HG03432 (cell line): ENCODE measurements at regions not wholly inside any gene's neighbourhood (a gene's known extent, or its start where the extent isn't known, plus 50 kb on each side); places are given as distances from the start of the nearest gene placed in this dataset.
A peak's percentile ranks its signal among the peaks of the same experiment; 100 is the strongest.
"Not testable (repeated sequence)": the region's sequence is repeated elsewhere in the genome, so short reads cannot be mapped to it uniquely, and the experiment has no call there.

Experiments
- ATAC-seq: cut with Tn5 transposase; IDR thresholded peaks from one replicate; pipeline ENCODE4 v1.9.1; 2021; ENCODE audit warnings: mild to moderate bottlenecking, moderate library complexity; ENCODE audit not compliant: unreplicated experiment

DNA sequence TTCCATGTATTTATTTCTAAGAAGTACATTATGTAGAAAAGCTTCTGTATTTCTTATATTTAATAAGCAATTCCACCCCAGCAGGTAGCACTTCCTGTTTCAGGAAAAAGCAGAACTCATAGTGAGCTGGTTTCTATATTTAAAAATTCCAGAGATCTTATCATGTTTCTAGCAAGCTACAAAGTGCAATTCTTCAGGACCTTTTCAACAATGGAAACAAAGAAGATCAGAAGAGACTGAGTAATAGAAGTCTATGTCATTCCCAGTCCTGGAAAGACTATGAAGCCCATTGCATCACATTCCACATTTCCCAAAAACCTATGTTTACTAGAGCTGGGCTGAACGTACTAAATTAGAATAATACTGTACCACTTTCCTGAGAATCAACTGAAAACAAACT, 302.6 kb upstream of the NRSN1 start:
- no peak for ATAC-seq

DNA sequence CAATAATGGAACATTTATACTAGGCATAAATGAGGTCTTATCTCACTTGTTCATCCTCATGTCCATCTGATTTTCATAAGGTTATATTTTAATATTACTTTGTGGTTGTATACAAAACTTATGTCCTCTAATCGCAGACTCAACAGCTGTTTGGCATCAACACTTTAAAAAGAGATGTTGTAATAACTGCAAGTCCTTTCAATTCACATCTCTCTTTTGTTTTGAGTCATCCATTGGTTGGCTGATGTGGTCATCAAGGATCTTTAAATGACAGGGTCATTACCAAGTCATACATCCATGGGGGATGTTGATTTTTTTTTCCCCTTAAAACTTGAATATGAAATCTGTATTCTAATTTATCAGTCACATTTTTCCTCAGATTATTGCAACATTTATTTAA, 299.4 kb upstream of the NRSN1 start:
- peak; percentile 61 for ATAC-seq

DNA sequence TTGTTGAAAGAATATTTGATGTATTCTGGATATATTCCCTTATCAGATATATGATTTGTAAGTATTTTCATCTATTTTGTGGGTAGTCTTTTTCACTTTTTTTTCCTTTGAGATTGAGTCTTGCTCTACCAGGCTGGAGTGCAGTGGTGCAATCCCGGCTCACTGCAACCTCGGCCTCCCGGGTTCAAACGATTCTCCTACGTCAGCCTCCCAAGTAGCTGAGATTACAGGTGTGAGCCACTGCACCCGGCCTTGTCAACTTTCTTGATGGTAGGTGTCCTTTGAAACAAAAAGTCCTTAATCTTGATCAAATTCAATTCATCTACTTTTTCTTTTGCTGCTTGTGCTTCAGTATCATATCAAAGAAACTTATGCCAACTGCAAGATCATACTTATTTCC, 297.2 kb upstream of the NRSN1 start:
- ATAC-seq = no peak

DNA sequence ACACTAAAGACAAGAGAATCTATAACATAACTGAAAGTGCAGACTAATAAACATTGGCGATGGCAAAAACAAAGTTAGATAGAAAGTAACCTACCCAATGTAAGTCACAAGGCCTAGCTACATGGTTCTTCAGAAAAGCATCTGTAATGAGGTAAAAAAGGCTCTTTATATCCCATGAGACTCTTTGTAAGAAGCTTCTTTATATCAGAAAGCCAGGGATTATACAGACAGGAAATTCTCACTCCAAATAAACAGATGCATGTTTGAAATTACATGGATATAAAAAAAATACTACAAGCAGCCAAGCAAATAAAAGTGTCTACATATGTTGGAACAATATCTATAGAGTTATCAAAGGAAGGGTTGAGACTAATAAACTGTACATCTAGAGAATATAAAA, 284.9 kb upstream of the NRSN1 start:
- ATAC-seq = no peak

DNA sequence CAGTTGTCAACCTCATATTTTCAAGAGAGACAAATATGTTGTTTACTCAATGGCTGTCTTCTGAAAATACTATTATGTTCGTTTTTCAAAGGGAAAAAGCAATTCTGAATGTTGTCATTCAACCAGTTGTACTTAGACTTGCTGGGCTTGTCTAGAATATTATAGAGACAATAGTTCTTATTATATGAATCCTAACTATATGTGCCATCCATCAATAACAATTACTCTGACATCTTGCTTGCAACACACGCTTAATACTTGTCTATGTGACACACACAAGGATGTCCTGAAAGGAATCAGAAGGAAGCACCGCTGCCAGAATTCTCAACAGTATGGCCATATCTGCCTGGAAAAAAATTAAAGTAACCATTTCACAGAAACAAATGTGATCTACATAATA, 283.3 kb upstream of the NRSN1 start:
- no peak for ATAC-seq

DNA sequence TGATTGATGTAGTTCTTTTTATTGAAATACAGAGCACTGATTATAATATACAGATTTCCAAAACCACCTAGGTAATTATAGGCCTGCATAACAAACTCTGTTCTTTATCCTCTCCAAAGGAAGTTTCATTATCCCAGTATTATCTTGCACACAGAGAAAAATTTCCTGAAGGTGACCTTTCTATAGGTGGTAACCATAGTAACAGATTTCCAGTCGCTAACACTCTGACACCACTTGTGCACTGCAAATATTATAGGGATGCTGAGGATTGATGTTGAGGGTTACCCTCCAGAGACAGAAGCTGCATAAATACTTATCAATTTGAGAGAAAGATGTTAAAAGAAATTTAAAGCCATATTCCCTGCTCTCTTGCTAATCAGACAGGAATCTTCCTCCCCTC, 274.5 kb upstream of the NRSN1 start:
- ATAC-seq = no peak

DNA sequence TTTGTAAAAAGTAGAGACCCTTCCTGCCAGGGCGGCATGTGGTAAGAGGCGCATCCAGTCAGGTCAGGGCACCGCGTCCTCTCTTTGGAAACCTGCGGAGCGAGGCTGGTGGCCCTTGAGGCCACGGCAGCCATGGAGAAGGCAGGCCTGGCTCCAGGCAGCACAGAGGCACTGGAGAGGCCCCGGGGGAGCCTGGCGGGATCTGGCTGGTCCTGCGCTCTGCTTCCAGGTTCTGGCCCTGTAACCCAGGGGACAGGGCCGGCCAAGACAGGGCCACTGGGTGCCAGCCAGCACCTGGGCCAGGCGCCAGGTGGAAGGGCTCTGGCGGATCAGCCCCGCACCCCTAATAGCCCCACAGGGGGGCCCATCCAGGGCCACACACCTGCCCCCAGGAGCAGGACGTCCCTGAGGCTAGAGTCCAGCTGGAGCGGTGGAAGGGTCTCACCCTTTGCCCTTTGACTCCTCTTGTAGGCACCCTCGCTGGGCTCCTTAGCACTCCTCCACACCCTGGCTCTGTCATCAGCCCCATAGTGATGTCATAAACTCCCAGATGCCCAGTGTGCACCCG, 272.4 kb upstream of the NRSN1 start:
- ATAC-seq = not testable (repeated sequence)

DNA sequence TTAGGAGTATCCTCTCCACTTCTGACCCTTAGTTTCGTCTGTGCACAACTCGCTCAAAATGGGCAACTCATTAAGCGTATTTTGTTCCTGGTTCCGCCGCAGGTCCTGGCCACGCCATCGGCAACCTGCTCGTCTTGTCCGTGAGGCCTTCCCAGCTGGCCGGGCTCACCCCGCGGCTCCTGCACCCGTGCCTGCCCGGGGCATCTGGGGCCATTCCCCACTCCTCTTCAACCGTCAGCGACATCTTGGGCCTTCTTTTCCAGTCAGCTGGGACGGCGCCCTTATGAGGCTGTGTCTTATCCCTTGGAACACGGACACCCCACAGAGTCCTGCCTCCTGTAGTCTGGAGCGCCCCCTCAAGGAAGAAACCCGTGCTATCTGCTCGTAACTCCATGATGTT, 271.9 kb upstream of the NRSN1 start:
- ATAC-seq = not testable (repeated sequence)

DNA sequence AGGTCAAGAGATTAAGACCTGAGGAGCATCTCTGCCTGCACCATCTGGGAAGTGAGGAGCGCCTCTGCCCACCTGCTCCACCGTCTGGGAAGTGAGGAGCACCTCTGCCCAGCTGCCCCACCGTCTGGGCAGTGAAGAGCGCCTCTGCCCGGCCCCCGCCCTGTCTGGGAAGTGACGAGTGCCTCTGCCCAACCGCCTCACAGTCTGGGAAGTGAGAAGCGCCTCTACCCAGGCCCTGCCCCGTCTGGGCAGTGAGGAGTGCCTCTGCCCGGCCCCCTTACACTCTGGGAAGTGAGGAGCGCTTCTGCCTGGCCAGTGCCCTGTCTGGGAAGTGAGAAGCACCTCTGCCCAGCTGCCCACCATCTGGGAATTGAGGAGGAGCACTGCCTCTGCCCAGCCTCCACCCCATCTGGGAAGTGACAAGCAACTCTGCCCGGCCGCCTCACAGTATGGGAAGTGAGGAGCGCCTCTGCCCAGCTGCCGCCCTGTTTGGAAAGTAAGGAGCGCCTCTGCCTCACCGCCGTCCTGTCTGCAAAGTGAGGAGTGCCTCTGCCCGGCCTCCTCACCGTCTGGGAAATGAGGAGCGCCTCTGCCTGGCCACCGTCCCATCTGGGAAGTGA, 270.4 kb upstream of the NRSN1 start:
- no peak for ATAC-seq

DNA sequence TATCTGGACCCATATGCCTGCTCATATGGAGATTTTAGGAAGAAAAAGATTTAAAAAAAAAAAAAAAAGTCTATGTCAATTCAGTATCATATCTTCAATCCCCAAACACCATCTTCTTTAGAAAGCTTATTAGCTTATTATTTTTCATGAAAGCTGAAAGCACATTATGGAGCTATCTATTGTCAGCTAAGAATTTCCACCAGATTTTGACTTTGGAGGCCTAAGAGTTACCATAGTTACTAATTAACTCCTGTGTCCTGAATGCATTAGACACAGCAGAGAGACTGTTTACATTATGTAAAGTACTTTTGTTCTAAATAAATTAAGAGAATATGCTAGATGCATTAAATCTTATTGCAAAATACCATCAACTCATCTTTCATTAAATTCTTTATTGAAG, 255.5 kb upstream of the NRSN1 start:
- no peak for ATAC-seq

DNA sequence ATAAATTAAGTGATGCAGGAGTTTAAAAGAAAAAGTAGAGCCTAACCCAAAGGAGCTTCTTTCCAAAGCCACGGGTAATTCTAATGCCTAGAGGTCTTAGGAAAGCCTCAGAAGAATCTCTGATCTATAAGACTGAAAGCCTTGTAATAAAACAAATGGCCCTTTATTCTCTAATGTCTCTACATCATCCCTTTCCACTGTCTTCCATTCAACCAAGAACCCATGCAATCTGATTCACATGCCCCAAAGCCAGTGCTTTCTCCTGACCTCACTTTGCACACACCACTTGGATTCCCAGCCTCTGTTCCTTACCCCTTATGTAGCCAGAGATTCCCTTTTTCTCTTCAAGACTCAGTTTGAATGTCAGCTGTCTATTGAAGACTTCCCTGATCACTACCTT, 252.9 kb upstream of the NRSN1 start:
- ATAC-seq = no peak

DNA sequence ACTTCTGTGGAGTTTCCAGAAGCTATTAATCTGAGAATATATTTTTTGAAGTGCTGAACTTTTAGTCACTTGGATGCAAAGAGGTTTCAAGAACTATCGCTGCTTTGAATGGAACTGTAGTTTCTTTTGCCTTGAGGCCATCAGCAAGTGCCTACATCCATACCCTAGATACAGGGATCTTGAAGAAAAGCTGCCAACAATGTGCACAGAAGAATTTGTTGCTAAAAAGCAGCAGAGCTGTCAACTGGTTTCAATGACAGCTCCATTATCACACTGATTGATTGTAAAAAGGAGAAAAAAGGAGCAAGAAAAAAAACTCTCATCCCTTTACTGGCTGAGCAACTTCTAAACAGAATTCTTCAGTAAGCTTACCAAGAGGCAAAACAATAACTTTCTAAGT, 251.0 kb upstream of the NRSN1 start:
- no peak for ATAC-seq

DNA sequence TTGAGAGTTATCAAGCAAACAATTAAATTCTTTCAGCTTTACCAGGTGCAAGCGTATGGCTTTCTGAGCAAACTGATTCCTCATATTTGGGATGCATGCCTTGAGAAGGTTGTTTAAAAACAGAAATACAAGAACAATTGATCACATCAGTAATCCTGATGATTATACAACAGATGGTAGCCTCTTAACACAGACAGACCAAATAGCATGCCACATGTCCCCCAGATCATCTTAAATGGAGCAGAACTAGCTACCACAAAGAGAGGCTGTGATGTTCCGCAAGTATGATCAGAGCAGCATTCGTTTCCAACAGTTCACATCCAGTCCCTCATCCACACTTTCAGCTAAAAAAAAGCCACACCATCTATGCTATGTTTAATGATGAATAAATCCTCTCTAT, 246.2 kb upstream of the NRSN1 start:
- ATAC-seq = no peak

DNA sequence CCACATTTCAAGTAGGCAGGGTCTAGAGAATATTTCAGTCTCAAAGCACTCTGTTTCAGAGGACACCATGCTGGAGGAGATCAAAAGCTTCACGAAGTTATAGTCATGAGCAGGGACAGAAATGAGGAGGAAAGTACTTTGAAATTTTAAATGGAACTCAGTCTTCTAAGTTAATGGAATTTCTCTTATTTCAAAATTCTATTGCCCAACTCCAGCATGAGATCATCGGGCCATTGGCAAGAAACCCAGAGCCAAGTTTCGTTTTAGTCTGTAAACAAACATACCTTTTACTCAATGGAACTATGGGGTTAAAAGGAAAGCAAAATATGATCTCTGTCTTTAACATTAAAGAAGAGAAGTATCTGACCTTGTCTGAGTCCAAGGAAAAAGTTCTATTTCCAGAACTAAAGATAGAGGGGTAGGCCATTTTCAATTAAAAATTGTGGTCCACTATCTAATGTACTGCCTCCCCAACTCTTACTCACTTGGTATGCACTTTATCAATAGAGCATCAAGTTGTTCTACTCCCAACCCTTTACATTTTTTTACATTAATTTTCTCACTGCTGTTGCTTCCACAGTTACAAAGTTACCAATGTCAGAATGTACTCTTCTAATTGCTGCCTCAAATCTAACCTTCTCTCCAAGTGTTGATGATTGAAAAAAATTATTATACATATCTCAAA, 235.3 kb upstream of the NRSN1 start:
- ATAC-seq = no peak

DNA sequence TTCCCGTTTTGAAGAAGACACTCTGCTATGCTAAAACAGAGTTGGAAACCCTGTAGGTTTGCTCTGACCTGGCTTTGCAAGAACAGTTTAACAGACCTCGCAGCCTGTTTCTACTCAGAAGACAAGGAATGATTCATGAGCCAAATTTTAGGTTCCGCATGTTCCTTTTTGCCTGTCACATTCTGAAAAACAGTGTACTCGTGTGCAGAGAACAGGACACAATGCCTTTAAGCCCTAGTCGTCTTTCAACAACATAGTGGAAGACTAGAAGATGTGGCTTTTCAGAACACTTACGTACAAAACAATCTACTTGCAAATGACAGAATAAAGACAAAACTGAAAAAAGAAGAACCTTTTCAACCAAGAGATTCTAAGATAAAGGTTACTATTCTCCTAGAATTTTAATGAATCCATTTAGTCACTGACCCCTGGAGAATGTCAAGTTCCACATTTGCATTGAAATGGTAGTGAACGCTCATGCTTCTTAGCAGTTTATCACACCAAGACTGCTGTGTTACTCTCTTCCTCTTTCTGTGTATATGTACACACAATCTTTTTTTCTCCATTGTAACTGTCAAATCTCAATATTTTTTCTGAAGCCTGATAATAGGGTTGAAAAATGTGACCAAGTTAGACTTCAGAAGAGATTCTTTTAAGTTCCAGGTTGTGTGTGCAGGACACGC, 220.7 kb upstream of the NRSN1 start:
- no peak for ATAC-seq

DNA sequence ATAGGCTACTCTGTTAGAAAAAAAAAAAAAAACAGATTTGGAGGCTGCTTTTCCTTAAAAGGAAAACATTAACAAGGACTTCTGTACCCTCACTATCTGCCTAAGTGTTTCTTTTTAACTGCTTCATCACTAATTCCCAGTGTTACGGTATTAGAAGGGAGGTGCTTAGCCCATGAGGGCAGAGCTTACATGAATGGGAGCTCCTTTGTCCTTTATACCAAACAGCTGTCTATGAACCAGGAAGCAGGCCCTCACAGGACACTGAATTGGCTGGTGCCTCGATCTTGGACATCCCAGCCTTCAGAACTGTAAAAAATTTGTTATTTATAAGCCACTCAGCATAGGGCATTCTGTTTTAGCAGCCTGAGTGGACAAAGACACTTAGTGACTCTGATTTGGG, 215.6 kb upstream of the NRSN1 start:
- ATAC-seq = no peak

DNA sequence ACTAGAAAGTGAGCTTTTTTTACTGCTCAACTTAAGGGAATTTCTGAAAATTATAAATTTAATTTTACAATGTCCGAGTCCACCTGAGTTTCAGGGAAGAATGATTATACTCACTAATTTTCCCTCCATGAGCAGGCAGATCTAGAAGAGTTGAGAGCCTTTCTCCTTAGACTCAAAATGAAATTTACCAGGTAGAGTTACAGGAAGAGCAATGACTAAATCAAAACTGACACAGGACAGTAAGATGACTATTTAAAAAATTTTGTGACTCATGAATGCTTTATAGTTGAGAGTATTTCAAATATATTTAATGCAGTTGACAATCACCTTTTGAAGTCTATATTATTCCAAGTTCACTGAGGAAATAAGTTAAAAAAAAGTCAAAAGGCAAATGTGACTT, 198.1 kb upstream of the NRSN1 start:
- ATAC-seq = no peak

DNA sequence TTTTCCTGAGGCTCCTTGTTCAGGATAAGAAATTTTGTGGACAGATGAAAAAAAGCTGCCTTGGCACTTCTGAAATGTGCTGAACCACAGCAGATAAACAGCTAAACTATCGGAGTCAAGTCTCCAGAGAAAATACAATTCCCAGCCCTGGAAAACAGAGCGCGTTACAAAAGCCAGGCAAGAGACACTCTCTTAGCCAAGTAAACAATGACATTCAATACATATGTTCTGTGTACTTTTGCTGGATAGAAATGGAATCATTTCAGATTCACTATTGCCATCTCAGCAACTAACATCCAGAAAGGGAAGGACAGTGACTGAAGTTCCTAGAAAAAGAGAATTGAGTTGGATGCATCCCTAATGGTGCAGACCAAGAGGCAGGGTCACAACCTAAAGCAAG, 196.8 kb upstream of the NRSN1 start:
- ATAC-seq = no peak

DNA sequence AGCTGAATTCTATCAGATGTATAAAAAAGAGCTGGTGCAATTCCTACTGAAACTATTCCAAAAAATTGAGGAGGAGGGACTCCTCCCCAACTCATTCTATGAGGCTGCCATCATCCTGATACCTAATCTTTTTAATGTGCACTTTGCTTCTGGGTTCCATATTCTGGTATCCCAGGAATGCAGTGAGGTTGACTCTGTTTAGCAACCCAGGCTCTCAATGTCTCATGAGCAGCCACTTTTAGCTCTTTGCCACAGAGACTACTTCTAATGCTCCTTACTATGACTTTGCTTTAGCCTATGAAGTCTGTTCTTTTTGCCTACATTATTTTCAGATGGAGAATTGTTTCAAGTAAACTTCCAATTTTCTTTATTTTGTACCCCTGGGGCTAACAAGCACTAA, 185.5 kb upstream of the NRSN1 start:
- no peak for ATAC-seq

DNA sequence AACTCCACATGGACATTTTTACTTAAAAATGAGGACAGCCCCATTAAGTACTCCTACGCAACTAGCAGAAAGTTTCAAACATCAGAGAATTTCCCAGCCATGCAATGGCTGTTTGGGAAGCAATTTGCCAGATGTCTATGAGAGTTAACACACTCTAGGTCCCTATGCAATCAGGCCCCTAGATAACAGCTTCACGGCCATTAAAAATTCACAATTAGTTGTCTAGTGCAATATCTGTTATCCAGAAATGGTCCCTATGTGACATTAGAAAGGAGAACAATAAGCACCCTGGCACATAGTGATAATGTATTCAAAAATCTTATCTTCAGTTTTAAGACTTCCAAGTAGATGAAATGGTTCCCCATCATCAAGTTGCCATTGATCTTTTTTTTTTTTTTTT, 174.3 kb upstream of the NRSN1 start:
- ATAC-seq = no peak

DNA sequence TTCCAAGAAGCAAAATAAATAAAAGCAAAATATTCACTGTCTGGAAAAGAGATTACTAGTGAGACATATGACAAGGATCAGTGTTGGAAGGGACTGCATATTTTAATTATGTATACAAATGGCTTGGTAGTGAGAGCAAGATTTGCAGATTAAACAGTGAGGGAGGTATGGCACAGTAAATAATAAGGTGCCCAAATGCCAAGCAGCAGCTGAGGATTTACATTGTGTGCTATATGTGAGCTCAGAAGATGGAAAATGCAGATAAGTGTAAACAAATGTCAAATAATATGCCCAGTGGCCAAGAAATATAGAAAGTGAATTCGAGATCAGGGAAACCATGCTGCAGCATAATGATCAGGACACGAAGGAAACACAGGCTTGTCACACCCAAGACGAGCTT, 173.8 kb upstream of the NRSN1 start:
- no peak for ATAC-seq

DNA sequence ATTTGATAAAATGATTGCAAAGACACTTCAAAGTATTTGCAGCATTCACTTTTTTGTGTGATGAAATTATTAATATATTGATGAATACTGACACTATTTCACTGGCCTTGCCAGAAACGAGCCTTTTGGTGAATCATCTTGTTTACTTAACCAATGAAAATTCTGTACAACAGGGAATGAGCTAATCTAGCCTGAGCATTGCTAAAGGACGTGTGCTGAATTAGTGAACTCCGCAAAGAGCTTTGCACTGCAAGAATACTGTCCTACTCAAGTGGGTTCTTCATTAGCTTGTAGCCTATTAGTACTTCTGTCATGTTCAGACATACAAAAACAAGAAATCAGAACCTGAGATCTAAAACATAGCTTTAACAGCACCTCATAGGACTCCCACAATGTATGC, 172.0 kb upstream of the NRSN1 start:
- ATAC-seq = no peak
